Small intestine (tissue), 7 donors: ENCODE measurements at regions not wholly inside any gene's neighbourhood (a gene's known extent, or its start where the extent isn't known, plus 50 kb on each side); places are given as distances from the start of the nearest gene placed in this dataset.
A peak's percentile ranks its signal among the peaks of the same experiment; 100 is the strongest.

Source experiments
- DNase-seq, 2 donors: peaks; one replicate each; pipeline versions ENCODE4 v3.0.0 to v3.0.0-alpha.2; 2013
- FAIRE-seq: peaks from 2 replicates; lab custom pipeline; 2012; peaks lifted over from hg19 to GRCh38; lab: Jason Lieb, UNC
- H3K27ac ChIP-seq, 3 donors: one replicate each; pipeline ENCODE4 v1.5.1; 2013; ENCODE audit warnings: low read length in 2 of 3, mild to moderate bottlenecking in 2 of 3, control low read depth in 1 of 3, inconsistent platforms in 1 of 3, low read depth in 1 of 3, moderate library complexity in 1 of 3
- H3K27me3 ChIP-seq, 3 donors: one replicate each; pipeline ENCODE4 v1.6.1; 2013; ENCODE audit warnings: low read length in 3 of 3, inconsistent platforms in 1 of 3; ENCODE audit not compliant: control insufficient read depth in 3 of 3, insufficient read depth in 3 of 3
- H3K36me3 ChIP-seq, 3 donors: one replicate each; pipeline ENCODE4 v1.6.1; 2013; ENCODE audit warnings: low read length in 3 of 3, inconsistent platforms in 1 of 3, low read depth in 1 of 3, mild to moderate bottlenecking in 1 of 3, moderate library complexity in 1 of 3; ENCODE audit not compliant: control insufficient read depth in 3 of 3, insufficient read depth in 2 of 3
- H3K4me1 ChIP-seq, 3 donors: one replicate each; pipeline ENCODE4 v1.6.1; 2013; ENCODE audit warnings: low read length in 2 of 3, inconsistent platforms in 1 of 3, low read depth in 1 of 3, mild to moderate bottlenecking in 1 of 3, moderate library complexity in 1 of 3; ENCODE audit not compliant: control insufficient read depth in 3 of 3, insufficient read depth in 2 of 3
- H3K4me3 ChIP-seq, 3 donors: one replicate each; pipeline ENCODE4 v1.5.1; 2013; ENCODE audit warnings: low read length in 3 of 3, control low read depth in 1 of 3, inconsistent platforms in 1 of 3, low read depth in 1 of 3, mild to moderate bottlenecking in 1 of 3, moderate library complexity in 1 of 3
- H3K9me3 ChIP-seq, 2 donors: one replicate each; pipeline ENCODE4 v1.6.1; 2013; ENCODE audit warnings: low read depth in 1 of 2, low read length in 1 of 2; ENCODE audit not compliant: control insufficient read depth in 2 of 2, insufficient read depth in 1 of 2
- WGBS, 3 donors: extraction: QIAGEN DNeasy Blood & Tissue Kit; methylation state at CpG; one replicate each; pipeline ENCODE4 v1.1.7; 2013; 5-methylcytosine and 5-hydroxymethylcytosine counted together
- donor health status: healthy with polysubstance abuse.
- donor health status: control.
- donor health status: control.
- donor health status: Bipolar disorder and iron deficiency.
- donor health status: healthy.

- FAIRE-seq: no peak
- no peaks in the 10 kb centered on the region for H3K9me3 ChIP-seq
- no peak for DNase-seq
- H3K27me3 ChIP-seq: no peaks in the 10 kb centered on the region
- no peak overlapping the region for H3K4me3 ChIP-seq
- H3K36me3 ChIP-seq: no peaks in the 10 kb centered on the region
- 57 to 62% (median 57%) methylated on average over 6 of the region's 6 CpGs for WGBS, 3 donors
- peaks cover 0 to 2% (median 0%) of the 10 kb centered on the region in 3 donors for H3K4me1 ChIP-seq
- H3K27ac ChIP-seq: no peak overlapping the region
Measured at GRCh38 chr18:55997151-55997561, 409.2 kb upstream of the TCF4 start.

DNA sequence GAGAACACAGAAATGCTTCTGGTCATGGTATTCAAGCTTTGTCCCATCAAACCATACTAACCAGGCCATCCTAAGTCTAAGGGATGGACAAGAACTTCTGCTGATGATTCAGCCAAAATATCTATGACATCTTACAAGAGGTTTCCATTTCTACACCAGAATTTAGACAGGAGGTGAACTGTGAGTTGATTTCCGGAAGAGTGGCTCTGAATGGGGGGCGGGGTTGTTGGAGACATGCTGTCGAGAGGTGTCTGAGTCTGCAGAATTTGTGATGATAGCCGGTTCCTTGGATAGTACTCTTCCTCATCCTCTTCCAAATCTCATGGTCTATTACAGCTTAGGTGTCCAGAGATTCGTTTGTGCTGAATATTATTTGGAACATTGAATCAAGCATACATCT lies 408.7 kb upstream of the TCF4 start:
- no peaks in the 10 kb centered on the region for H3K9me3 ChIP-seq
- H3K27me3 ChIP-seq: no peaks in the 10 kb centered on the region
- FAIRE-seq: no peak
- H3K4me3 ChIP-seq: no peak overlapping the region
- H3K4me1 ChIP-seq: peaks cover 0 to 2% (median 0%) of the 10 kb centered on the region in 3 donors
- no peak for DNase-seq
- WGBS, 3 donors: 65 to 82% (median 69%) methylated on average over 5 of the region's 5 CpGs
- H3K36me3 ChIP-seq: no peaks in the 10 kb centered on the region
- no peak overlapping the region for H3K27ac ChIP-seq

DNA sequence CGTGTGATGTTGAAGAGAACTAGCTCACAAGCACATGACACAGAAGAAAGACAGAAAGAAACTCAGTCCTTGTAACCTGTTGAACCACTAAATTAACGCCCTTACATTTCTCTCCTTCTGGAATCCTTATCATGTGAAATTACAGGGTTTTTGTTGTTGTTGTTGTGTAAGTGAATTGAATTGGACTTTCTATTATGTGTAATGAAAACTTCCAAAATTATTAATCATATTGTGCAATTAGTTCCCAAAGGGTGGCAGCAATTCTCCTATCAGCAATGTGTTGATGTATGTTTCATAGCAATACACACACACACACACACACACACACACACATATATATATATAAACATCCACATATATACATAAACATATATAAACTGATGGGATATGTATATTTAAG lies 402.2 kb upstream of the TCF4 start:
- FAIRE-seq: no peak
- DNase-seq: no peak
- Histone ChIP-seq H3K27me3 (no peaks in the 10 kb centered on the region), H3K27ac (no peak overlapping the region), H3K9me3 (no peaks in the 10 kb centered on the region), H3K36me3 (no peaks in the 10 kb centered on the region), H3K4me3 (no peak overlapping the region), H3K4me1 (no peaks in the 10 kb centered on the region)
- 81 to 90% (median 86%) methylated on average over 2 of the region's 2 CpGs for WGBS, 3 donors

DNA sequence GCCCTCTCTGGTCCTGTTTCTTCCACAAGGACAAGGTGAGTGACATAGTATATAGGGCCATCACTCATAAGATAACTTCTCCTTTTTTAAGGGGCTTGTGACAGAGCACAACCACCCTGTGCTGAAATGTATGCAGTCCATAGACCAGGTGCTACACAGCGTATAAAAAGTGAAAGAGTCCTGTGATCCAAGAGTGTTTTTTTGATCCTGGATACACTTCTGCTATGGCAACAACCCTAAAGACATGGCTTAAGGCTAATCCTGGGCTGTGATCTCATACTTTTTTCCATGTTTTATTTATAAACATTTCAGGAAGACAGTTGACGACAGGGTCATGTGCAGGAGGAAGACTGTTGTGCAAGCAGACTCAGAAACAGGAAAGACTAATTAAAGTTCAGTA lies 400.5 kb upstream of the TCF4 start:
- no peak for FAIRE-seq

DNA sequence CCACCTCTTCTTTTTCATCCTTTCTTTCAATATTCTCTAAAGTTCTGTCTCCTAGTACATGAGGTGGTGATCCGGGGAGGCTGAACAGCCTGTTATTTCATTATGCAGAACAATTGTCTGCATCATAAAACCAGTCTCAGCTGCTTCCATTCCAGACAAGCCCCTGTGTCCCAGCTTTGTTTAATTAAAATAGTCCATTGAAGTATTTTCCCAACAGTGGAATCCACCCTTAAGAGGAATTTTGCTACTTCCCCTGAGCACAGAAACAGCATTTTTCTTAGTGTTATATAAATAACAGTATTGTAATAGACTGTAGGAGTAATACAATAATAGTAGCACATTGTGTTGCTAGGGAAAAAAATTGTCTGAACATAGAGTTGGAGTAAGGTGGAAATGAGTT lies 395.4 kb upstream of the TCF4 start:
- no peaks in the 10 kb centered on the region for H3K9me3 ChIP-seq
- H3K36me3 ChIP-seq: no peaks in the 10 kb centered on the region
- no peaks in the 10 kb centered on the region for H3K4me1 ChIP-seq
- no peak overlapping the region for H3K4me3 ChIP-seq
- WGBS, 3 donors: 78 to 82% (median 78%) methylated on average over 1 of the region's 1 CpG
- no peak for FAIRE-seq
- no peak for DNase-seq
- H3K27me3 ChIP-seq: no peaks in the 10 kb centered on the region
- H3K27ac ChIP-seq: peak overlapping the region in 1 of 3 donors; percentile 28

More for the DNA sequence above, 400.5 kb upstream of the TCF4 start:
- Histone ChIP-seq H3K9me3 (no peaks in the 10 kb centered on the region), H3K27me3 (no peaks in the 10 kb centered on the region), H3K36me3 (no peaks in the 10 kb centered on the region), H3K4me1 (no peaks in the 10 kb centered on the region), H3K27ac (peak overlapping the region in 2 of 3 donors; percentile 20 to 50), H3K4me3 (no peak overlapping the region)
- WGBS, 3 donors: 51 to 74% (median 67%) methylated on average over 2 of the region's 2 CpGs
- DNase-seq: peak; percentile 1 to 30

DNA sequence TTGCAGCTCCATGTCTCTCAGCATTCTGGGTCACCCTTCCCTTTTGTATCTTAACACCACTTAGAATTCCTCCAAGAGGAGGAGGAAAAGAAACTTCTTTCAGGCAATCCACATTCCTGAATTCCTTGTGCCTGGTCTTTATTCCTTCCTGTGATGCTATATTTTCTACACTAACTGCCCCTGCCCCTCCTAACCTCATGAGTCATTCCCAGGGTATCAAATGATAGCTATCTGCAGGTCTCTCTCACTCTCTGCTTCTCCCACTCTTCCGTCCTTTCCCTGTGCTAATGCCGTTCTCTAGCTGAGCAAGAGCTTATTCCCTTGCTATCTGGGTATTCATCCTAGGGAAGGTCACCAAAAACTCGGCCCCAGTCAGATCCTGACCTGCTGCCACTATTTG lies 395.0 kb upstream of the TCF4 start:
- 37 to 59% (median 48%) methylated on average over 3 of the region's 3 CpGs for WGBS, 3 donors
- no peaks in the 10 kb centered on the region for H3K36me3 ChIP-seq
- no peaks in the 10 kb centered on the region for H3K9me3 ChIP-seq
- no peaks in the 10 kb centered on the region for H3K27me3 ChIP-seq
- DNase-seq (no peak), FAIRE-seq (no peak)
- peak overlapping the region in 1 of 3 donors; percentile 28 for H3K27ac ChIP-seq
- no peak overlapping the region for H3K4me3 ChIP-seq
- no peaks in the 10 kb centered on the region for H3K4me1 ChIP-seq

- Histone ChIP-seq H3K4me3 (no peak overlapping the region), H3K27ac (peak overlapping the region in 1 of 3 donors; percentile 16), H3K27me3 (no peaks in the 10 kb centered on the region), H3K9me3 (no peaks in the 10 kb centered on the region), H3K4me1 (no peaks in the 10 kb centered on the region), H3K36me3 (no peaks in the 10 kb centered on the region)
- FAIRE-seq (no peak), DNase-seq (no peak)
- WGBS, 3 donors: 72 to 80% (median 78%) methylated on average over 6 of the region's 6 CpGs
Measured at GRCh38 chr18:55981712-55982475, 393.9 kb upstream of the TCF4 start.

DNA sequence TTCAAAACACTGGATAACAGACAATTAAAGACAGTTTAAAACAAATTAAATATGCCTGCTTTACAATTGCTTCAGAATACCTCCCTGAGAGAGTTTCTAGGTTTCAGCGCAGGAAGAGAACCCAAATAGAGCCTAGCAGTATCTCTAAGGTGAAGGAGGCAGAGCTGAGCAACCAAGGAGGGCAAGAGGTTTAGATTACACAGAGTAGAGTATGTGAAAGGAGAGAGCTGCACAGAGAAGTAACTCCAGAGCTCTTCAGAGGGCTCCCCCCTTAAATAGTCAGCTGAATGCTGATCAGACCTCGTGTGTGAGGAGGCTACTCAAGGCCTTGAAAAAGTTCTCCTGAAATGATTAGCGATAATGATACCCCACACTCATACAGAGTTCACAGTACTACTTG lies 386.5 kb upstream of the TCF4 start:
- Histone ChIP-seq H3K4me1 (no peaks in the 10 kb centered on the region), H3K4me3 (no peak overlapping the region), H3K27ac (no peak overlapping the region), H3K9me3 (no peaks in the 10 kb centered on the region), H3K27me3 (peaks cover 0 to 2% (median 0%) of the 10 kb centered on the region in 3 donors), H3K36me3 (no peaks in the 10 kb centered on the region)
- DNase-seq (no peak), FAIRE-seq (no peak)
- WGBS, 3 donors: 62 to 70% (median 68%) methylated on average over 3 of the region's 3 CpGs

DNA sequence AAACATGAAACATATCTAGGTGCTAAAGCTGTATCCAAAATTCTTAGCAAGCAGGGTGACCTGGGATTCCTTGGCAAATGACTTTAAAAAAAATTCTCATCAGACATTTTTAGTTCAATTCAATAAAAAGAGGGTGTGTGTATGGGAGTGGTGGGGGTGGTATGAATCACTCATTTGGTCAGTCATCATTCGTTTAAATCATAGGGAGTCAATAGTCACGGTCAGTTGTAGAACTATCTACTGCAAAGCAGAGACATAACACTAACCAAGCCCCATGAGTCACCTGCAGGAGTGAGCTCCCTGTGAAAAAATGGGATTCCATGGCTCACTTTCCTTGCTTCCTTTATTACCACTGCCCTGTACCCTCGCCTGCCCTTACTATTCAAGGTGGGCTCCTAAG lies 380.6 kb upstream of the TCF4 start:
- DNase-seq (no peak), FAIRE-seq (no peak)
- Histone ChIP-seq H3K4me1 (no peaks in the 10 kb centered on the region), H3K27me3 (peaks cover 0 to 2% (median 0%) of the 10 kb centered on the region in 3 donors), H3K4me3 (no peak overlapping the region), H3K27ac (no peak overlapping the region), H3K9me3 (no peaks in the 10 kb centered on the region), H3K36me3 (no peaks in the 10 kb centered on the region)
- WGBS, 3 donors: 71 to 89% (median 78%) methylated on average over 3 of the region's 3 CpGs
